ENCODE measurements at regions not wholly inside any gene's neighbourhood (a gene's known extent, or its start where the extent isn't known, plus 50 kb on each side); places are given as distances from the start of the nearest gene placed in this dataset.

DNA sequence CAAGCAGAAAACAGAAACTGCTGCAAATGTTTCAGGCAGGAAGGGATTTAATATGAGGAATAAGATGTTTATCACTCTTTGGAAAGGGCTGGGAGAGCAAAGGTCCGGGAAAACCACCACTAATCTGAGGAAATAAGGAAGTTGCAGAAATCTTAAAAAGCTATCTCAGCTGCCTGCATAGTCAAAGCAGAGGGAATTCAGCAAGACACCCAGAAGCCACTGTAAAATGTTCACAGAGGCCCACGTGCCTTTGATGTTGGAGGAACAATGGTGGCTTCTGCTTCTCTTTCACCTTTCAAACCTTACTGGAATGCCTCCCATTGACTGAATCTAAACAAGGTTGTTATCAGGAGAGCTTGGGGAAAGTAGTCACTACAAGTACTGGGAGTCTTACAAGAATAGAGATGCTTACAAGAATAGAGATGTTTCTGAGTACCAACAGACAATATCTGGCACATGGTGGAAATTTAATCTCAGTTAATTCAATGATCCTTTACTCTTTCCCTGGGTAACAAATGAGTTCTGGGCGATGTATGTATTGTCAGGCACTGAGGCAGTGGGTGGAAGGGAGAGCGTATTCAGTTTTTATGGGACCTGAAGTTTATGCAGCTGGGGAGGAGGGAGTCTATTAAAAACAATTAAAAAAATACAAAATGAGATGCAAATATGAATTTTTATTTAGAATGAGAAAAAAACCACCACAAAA, 56.1 kb upstream of the MED13 start:
- ChIA-PET POLR2A (no interaction called here), CTCF (interaction anchor here (0.7 to 3.6 kb wide), 2 partner anchors 12 to 55 kb away, joined by 3 to 12 read pairs; no protein-coding TSS in a partner anchor)
- Mint-ChIP-seq H3K27me3 (ENCODE audit: low read depth) (no peaks in the 10 kb centered on the region), H3K4me3 (no peak overlapping the region), H3K36me3 (no peaks in the 10 kb centered on the region), H3K4me1 (peaks cover 4% of the 10 kb centered on the region), H3K27ac (no peak overlapping the region), H3K9me3 (no peaks in the 10 kb centered on the region)
- ATAC-seq: no peak
- no peak for DNase-seq (ENCODE audit: low spot score)
- TF ChIP-seq EMX1 (CRISPR knock-in tag; IDR thresholded peaks at IDR 0.05) (no peak), TCF7 (CRISPR knock-in tag; IDR thresholded peaks at IDR 0.05; ENCODE audit: low read depth) (no peak), ZNF121 (CRISPR knock-in tag; IDR thresholded peaks at IDR 0.05) (no peak), ZNF263 (CRISPR knock-in tag; IDR thresholded peaks at IDR 0.05; ENCODE audit: low read depth) (no peak)
- TF ChIP-seq, protein P1, sequence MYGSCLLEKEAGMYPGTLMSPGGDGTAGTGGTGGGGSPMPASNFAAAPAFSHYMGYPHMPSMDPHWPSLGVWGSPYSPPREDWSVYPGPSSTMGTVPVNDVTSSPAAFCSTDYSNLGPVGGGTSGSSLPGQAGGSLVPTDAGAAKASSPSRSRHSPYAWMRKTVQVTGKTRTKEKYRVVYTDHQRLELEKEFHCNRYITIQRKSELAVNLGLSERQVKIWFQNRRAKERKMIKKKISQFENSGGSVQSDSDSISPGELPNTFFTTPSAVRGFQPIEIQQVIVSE (CRISPR knock-in tag; IDR thresholded peaks at IDR 0.05; ENCODE audit: borderline replicate concordance): no peak
- TF ChIP-seq, protein P2, sequence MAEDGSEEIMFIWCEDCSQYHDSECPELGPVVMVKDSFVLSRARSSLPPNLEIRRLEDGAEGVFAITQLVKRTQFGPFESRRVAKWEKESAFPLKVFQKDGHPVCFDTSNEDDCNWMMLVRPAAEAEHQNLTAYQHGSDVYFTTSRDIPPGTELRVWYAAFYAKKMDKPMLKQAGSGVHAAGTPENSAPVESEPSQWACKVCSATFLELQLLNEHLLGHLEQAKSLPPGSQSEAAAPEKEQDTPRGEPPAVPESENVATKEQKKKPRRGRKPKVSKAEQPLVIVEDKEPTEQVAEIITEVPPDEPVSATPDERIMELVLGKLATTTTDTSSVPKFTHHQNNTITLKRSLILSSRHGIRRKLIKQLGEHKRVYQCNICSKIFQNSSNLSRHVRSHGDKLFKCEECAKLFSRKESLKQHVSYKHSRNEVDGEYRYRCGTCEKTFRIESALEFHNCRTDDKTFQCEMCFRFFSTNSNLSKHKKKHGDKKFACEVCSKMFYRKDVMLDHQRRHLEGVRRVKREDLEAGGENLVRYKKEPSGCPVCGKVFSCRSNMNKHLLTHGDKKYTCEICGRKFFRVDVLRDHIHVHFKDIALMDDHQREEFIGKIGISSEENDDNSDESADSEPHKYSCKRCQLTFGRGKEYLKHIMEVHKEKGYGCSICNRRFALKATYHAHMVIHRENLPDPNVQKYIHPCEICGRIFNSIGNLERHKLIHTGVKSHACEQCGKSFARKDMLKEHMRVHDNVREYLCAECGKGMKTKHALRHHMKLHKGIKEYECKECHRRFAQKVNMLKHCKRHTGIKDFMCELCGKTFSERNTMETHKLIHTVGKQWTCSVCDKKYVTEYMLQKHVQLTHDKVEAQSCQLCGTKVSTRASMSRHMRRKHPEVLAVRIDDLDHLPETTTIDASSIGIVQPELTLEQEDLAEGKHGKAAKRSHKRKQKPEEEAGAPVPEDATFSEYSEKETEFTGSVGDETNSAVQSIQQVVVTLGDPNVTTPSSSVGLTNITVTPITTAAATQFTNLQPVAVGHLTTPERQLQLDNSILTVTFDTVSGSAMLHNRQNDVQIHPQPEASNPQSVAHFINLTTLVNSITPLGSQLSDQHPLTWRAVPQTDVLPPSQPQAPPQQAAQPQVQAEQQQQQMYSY (CRISPR knock-in tag; IDR thresholded peaks at IDR 0.05): no peak

DNA sequence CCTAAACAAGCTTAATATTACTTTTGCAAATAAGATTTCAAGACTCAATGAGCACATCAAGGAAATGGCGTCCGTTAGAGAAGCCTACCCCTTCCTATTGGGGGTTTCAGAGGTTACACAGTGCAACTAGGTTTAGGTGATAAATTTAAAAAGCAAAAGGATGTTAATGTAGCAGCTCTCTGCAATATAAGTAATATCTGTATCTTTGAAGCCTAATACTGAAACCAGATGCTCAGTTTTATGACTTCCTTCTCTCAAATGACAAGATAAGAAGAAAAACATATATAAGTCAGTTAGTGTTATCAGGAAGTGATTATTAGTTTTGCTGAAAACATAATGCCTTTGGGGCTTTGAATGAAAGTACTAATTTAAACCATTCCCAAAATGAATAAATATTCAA, 54.3 kb upstream of the MED13 start:
- no peak for DNase-seq (ENCODE audit: low spot score)
- POLR2A ChIA-PET: no interaction called here
- TF ChIP-seq, protein P3, sequence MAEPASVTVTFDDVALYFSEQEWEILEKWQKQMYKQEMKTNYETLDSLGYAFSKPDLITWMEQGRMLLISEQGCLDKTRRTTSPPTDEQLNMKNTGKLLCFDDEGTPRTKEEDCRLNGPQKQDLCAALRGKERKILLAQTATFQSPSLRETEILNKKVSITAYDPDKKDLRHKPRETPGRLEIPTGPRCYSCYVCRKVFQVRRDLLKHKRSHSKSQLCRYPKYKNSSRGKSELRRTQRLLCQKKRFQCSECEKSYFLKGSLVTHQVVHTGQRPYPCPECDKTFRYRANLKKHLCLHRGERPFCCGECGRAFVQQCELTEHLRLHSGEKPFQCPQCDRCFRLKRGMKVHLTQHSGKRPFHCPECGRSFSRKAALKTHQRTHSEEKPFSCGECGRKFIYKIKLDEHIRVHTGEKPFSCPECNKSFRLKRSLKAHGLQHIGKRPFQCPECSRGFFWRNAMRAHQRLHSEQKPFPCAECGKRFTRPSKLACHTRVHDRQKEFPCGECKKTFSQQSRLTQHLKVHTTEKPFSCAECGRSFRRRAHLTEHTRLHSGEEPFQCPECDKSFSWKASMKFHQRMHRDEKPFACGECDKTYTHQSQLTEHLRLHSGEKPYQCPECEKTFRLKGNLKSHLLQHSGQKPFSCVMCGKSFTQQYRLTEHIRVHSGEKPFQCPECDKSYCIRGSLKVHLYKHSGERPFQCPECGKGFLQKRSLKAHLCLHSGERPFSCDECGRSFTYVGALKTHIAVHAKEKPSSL (CRISPR knock-in tag; conservative IDR thresholded peaks at IDR 0.05): no peak
- TF ChIP-seq, protein P4, sequence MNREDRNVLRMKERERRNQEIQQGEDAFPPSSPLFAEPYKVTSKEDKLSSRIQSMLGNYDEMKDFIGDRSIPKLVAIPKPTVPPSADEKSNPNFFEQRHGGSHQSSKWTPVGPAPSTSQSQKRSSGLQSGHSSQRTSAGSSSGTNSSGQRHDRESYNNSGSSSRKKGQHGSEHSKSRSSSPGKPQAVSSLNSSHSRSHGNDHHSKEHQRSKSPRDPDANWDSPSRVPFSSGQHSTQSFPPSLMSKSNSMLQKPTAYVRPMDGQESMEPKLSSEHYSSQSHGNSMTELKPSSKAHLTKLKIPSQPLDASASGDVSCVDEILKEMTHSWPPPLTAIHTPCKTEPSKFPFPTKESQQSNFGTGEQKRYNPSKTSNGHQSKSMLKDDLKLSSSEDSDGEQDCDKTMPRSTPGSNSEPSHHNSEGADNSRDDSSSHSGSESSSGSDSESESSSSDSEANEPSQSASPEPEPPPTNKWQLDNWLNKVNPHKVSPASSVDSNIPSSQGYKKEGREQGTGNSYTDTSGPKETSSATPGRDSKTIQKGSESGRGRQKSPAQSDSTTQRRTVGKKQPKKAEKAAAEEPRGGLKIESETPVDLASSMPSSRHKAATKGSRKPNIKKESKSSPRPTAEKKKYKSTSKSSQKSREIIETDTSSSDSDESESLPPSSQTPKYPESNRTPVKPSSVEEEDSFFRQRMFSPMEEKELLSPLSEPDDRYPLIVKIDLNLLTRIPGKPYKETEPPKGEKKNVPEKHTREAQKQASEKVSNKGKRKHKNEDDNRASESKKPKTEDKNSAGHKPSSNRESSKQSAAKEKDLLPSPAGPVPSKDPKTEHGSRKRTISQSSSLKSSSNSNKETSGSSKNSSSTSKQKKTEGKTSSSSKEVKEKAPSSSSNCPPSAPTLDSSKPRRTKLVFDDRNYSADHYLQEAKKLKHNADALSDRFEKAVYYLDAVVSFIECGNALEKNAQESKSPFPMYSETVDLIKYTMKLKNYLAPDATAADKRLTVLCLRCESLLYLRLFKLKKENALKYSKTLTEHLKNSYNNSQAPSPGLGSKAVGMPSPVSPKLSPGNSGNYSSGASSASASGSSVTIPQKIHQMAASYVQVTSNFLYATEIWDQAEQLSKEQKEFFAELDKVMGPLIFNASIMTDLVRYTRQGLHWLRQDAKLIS (CRISPR knock-in tag; IDR thresholded peaks at IDR 0.05; ENCODE audit: borderline replicate concordance): no peak
- TF ChIP-seq, protein P5, sequence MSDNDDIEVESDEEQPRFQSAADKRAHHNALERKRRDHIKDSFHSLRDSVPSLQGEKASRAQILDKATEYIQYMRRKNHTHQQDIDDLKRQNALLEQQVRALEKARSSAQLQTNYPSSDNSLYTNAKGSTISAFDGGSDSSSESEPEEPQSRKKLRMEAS (CRISPR knock-in tag; IDR thresholded peaks at IDR 0.05): no peak
- TF ChIP-seq TP53 (CRISPR knock-in tag; IDR thresholded peaks at IDR 0.05): no peak
- no peak for TF ChIP-seq ZBTB21 (CRISPR knock-in tag; IDR thresholded peaks at IDR 0.05; ENCODE audit: borderline replicate concordance)
- no peak for TF ChIP-seq GABPB1 (CRISPR knock-in tag; IDR thresholded peaks at IDR 0.05)
- TF ChIP-seq HMGA2 (CRISPR knock-in tag; IDR thresholded peaks at IDR 0.05): no peak
- TF ChIP-seq ESRRA (CRISPR knock-in tag; IDR thresholded peaks at IDR 0.05; ENCODE audit: borderline replicate concordance): no peak
- no peak for TF ChIP-seq ELF4 (CRISPR knock-in tag; IDR thresholded peaks at IDR 0.05; ENCODE audit: low read depth)
- Mint-ChIP-seq H3K36me3 (no peaks in the 10 kb centered on the region), H3K4me3 (no peak overlapping the region), H3K27ac (no peak overlapping the region), H3K9me3 (no peaks in the 10 kb centered on the region), H3K4me1 (peaks cover 4% of the 10 kb centered on the region), H3K27me3 (ENCODE audit: low read depth) (no peaks in the 10 kb centered on the region)
- no peak for ATAC-seq
- CTCF ChIA-PET: interaction anchor here (1.2 kb wide), 1 partner anchor 10 kb away, joined by 5 read pairs; no protein-coding TSS in a partner anchor

All from WTC11 (cell line).